GM12873 (cell line): ENCODE measurements at regions not wholly inside any gene's neighbourhood (a gene's known extent, or its start where the extent isn't known, plus 50 kb on each side); places are given as distances from the start of the nearest gene placed in this dataset.
A peak's percentile ranks its signal among the peaks of the same experiment; 100 is the strongest.

Experiments used
- TF ChIP-seq, protein P1 (sequence below): IDR thresholded peaks from 2 replicates; pipeline ENCODE4 v1.5.1; 2012; ENCODE audit warnings: low read depth, mild to moderate bottlenecking, moderate library complexity, low read length, control low read depth; ENCODE audit not compliant: insufficient read depth; ENCODE audit errors: missing control alignments

GRCh38 chr18:75858754-75859153, 431.3 kb upstream of the SMIM21 start:
- TF ChIP-seq, protein P1, sequence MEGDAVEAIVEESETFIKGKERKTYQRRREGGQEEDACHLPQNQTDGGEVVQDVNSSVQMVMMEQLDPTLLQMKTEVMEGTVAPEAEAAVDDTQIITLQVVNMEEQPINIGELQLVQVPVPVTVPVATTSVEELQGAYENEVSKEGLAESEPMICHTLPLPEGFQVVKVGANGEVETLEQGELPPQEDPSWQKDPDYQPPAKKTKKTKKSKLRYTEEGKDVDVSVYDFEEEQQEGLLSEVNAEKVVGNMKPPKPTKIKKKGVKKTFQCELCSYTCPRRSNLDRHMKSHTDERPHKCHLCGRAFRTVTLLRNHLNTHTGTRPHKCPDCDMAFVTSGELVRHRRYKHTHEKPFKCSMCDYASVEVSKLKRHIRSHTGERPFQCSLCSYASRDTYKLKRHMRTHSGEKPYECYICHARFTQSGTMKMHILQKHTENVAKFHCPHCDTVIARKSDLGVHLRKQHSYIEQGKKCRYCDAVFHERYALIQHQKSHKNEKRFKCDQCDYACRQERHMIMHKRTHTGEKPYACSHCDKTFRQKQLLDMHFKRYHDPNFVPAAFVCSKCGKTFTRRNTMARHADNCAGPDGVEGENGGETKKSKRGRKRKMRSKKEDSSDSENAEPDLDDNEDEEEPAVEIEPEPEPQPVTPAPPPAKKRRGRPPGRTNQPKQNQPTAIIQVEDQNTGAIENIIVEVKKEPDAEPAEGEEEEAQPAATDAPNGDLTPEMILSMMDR: no peak

DNA sequence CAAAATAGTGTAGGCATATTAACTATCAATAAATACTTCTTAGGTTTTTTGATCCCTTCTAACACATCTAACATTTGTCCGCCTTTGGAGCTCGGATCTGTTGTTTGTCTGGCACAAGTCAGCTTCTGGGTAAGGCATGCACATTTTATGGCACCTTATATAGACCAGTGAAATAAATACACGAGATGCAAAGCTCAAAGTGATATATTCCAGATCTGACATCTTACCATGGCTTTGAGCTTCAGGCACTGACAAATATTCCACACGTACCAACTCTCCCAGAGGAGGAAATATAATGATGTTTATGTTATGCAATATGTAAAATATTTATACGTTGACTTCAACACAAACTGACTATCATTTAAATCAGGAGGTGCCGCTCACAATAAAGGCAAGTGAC, 430.1 kb upstream of the SMIM21 start:
- TF ChIP-seq, protein P1: no peak

- TF ChIP-seq, protein P1: no peak
Measured at GRCh38 chr18:75854808-75855207, 427.3 kb upstream of the SMIM21 start.

- TF ChIP-seq, protein P1: peak; percentile 55
Measured at GRCh38 chr18:75854174-75854573, 426.7 kb upstream of the SMIM21 start.

GRCh38 chr18:75846321-75846720, 418.8 kb upstream of the SMIM21 start:
- TF ChIP-seq, protein P1: no peak

- TF ChIP-seq, protein P1: no peak
Measured at GRCh38 chr18:75845413-75845812, 417.9 kb upstream of the SMIM21 start.

GRCh38 chr18:75844146-75844545, 416.6 kb upstream of the SMIM21 start:
- TF ChIP-seq, protein P1: no peak

DNA sequence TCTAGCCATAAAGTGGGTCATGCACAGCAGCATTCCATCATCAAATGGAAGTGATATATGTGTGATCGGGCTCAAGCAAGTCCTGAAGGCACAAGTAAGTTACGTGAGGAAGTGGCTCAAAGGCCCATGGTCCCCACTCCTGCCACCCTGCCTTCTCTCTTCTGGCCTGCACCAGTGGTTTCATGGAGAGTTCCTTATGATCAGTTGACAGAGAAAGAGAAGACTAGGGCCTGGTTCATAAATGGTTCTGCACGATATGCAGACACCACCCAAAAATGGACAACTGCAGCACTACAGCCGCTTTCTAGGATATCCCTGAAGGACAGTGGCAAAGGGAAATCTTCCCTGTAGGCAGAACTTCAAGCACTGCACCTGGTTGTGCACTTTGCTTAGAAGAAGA, 412.6 kb upstream of the SMIM21 start:
- TF ChIP-seq, protein P1: no peak
